ENCODE measurements at regions not wholly inside any gene's neighbourhood (a gene's known extent, or its start where the extent isn't known, plus 50 kb on each side); places are given as distances from the start of the nearest gene placed in this dataset.

DNA sequence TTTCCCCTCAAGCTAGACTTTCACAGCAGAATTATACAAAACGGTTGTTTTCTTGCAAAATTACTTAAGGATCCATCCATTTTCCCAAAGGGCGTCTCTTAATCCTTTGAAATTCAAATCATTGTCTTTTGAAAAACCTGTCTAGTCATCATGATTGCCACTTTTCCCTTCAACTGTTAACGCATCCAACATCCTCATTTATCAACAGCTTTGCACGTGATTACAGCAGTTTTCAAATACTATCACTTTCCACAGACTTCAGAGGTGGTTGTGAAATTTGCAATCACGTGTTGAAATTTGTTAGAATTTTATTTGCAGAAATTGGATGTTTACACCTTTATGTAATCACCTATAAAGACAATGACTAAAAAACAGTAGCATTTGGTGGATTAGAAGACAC, 304.4 kb upstream of the SLC39A10 start:
- POLR2A ChIA-PET: no interaction called here
- Histone ChIP-seq H4K20me1 (ENCODE audit: insufficient read depth) (no peaks in the 10 kb centered on the region), H3K4me3 (ENCODE audit: low read depth in 2 of 2, low read length in 1 of 2) (no peak overlapping the region), H3K36me3 (replicated peaks in 1 of 2; ENCODE audit: control insufficient read depth in 1 of 2, insufficient read depth in 2 of 2, low read length in 1 of 2) (no peaks in the 10 kb centered on the region), H3K27ac (ENCODE audit: low read depth in 2 of 2, low read length in 1 of 2) (no peak overlapping the region), H3K4me2 (no peak overlapping the region), H3K27me3 (ENCODE audit: insufficient read depth) (no peaks in the 10 kb centered on the region), H3F3A (replicated peaks; ENCODE audit: insufficient read depth) (no peaks in the 10 kb centered on the region), H3K9me2 (no peaks in the 10 kb centered on the region), H3K9me3 (no peaks in the 10 kb centered on the region; the same call in 1 of the 2 replicates), H2AFZ (ENCODE audit: low read depth) (no peak overlapping the region), H3K4me1 (ENCODE audit: control insufficient read depth in 1 of 2, insufficient read depth in 2 of 2, low read depth in 1 of 2, low read length in 1 of 2) (no peaks in the 10 kb centered on the region), H3K9ac (no peak overlapping the region), H3K79me2 (ENCODE audit: insufficient read depth) (no peaks in the 10 kb centered on the region)
- DNase-seq: no peak
- WGBS (ENCODE audit: low lambda C conversion rate): 88% methylated on average over 5 of the region's 5 CpGs
- CTCF ChIA-PET: no interaction called here
- TF ChIP-seq FOXM1 (IDR thresholded peaks at IDR 0.05; ENCODE audit: low read depth): no peak
- no peak for TF ChIP-seq GATA2 (CRISPR knock-in tag; IDR thresholded peaks at IDR 0.05)
- no peak for TF ChIP-seq YY1 (IDR thresholded peaks at IDR 0.05; ENCODE audit: low read depth)
- TF ChIP-seq GABPA (IDR thresholded peaks at IDR 0.05; ENCODE audit: low read depth): no peak
- TF ChIP-seq, protein P1, sequence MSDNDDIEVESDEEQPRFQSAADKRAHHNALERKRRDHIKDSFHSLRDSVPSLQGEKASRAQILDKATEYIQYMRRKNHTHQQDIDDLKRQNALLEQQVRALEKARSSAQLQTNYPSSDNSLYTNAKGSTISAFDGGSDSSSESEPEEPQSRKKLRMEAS (IDR thresholded peaks at IDR 0.05; ENCODE audit: low read depth): no peak
- TF ChIP-seq, protein P2, sequence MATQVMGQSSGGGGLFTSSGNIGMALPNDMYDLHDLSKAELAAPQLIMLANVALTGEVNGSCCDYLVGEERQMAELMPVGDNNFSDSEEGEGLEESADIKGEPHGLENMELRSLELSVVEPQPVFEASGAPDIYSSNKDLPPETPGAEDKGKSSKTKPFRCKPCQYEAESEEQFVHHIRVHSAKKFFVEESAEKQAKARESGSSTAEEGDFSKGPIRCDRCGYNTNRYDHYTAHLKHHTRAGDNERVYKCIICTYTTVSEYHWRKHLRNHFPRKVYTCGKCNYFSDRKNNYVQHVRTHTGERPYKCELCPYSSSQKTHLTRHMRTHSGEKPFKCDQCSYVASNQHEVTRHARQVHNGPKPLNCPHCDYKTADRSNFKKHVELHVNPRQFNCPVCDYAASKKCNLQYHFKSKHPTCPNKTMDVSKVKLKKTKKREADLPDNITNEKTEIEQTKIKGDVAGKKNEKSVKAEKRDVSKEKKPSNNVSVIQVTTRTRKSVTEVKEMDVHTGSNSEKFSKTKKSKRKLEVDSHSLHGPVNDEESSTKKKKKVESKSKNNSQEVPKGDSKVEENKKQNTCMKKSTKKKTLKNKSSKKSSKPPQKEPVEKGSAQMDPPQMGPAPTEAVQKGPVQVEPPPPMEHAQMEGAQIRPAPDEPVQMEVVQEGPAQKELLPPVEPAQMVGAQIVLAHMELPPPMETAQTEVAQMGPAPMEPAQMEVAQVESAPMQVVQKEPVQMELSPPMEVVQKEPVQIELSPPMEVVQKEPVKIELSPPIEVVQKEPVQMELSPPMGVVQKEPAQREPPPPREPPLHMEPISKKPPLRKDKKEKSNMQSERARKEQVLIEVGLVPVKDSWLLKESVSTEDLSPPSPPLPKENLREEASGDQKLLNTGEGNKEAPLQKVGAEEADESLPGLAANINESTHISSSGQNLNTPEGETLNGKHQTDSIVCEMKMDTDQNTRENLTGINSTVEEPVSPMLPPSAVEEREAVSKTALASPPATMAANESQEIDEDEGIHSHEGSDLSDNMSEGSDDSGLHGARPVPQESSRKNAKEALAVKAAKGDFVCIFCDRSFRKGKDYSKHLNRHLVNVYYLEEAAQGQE (IDR thresholded peaks at IDR 0.05; ENCODE audit: low read depth, low read length): no peak
- TF ChIP-seq, protein P3, sequence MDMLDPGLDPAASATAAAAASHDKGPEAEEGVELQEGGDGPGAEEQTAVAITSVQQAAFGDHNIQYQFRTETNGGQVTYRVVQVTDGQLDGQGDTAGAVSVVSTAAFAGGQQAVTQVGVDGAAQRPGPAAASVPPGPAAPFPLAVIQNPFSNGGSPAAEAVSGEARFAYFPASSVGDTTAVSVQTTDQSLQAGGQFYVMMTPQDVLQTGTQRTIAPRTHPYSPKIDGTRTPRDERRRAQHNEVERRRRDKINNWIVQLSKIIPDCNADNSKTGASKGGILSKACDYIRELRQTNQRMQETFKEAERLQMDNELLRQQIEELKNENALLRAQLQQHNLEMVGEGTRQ (IDR thresholded peaks at IDR 0.05; ENCODE audit: borderline replicate concordance, low read depth, low read length): no peak
- no peak for TF ChIP-seq NRF1 (IDR thresholded peaks at IDR 0.05; ENCODE audit: low read depth, low read length)
- TF ChIP-seq, protein P4, sequence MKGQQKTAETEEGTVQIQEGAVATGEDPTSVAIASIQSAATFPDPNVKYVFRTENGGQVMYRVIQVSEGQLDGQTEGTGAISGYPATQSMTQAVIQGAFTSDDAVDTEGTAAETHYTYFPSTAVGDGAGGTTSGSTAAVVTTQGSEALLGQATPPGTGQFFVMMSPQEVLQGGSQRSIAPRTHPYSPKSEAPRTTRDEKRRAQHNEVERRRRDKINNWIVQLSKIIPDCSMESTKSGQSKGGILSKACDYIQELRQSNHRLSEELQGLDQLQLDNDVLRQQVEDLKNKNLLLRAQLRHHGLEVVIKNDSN (IDR thresholded peaks at IDR 0.05; ENCODE audit: borderline replicate concordance, low read depth): no peak
- TF ChIP-seq, protein P5, sequence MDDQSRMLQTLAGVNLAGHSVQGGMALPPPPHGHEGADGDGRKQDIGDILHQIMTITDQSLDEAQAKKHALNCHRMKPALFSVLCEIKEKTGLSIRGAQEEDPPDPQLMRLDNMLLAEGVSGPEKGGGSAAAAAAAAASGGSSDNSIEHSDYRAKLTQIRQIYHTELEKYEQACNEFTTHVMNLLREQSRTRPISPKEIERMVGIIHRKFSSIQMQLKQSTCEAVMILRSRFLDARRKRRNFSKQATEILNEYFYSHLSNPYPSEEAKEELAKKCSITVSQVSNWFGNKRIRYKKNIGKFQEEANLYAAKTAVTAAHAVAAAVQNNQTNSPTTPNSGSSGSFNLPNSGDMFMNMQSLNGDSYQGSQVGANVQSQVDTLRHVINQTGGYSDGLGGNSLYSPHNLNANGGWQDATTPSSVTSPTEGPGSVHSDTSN (IDR thresholded peaks at IDR 0.05): no peak
